Epithelial cell of esophagus (primary cell): ENCODE measurements at regions not wholly inside any gene's neighbourhood (a gene's known extent, or its start where the extent isn't known, plus 50 kb on each side); places are given as distances from the start of the nearest gene placed in this dataset.

Experiments used
- DNase-seq: peaks from one replicate; pipeline ENCODE4 v3.0.0; 2010; ENCODE audit warnings: low read depth
- H3K4me3 ChIP-seq: 2 replicates; pipeline ENCODE4 v1.5.1; 2011; ENCODE audit warnings: mild to moderate bottlenecking, low read length, control low read depth
- CTCF ChIP-seq: IDR thresholded peaks from 2 replicates; pipeline ENCODE4 v1.5.1; 2011; ENCODE audit warnings: low read depth, mild to moderate bottlenecking, low read length, control low read depth, inconsistent platforms; ENCODE audit not compliant: insufficient read depth; ENCODE audit errors: missing control alignments

- peak; percentile 83 for DNase-seq
- TF ChIP-seq CTCF: no peak
- H3K4me3 ChIP-seq: no peak overlapping the region
Observed at GRCh38 chr20:4443016-4443415, 193.9 kb upstream of the ADRA1D start.

DNA sequence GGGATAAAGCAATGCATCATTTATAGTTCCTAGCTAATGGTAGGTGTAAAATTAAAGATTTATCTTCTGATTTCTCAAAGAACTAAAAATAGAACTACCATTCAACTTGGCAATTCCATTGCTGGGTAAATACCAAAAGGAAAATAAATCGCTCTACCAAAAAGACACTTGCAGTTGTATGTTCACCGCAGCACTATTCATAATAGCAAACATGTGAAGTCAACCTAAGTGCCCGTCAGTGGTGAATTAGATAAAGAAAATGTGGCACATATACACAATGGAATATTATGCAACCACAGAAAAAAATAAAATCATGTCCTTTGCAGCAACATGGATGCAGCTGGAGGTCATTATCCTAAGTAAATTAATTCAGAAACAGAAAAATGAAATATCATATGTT lies 192.8 kb upstream of the ADRA1D start:
- DNase-seq: no peak

DNA sequence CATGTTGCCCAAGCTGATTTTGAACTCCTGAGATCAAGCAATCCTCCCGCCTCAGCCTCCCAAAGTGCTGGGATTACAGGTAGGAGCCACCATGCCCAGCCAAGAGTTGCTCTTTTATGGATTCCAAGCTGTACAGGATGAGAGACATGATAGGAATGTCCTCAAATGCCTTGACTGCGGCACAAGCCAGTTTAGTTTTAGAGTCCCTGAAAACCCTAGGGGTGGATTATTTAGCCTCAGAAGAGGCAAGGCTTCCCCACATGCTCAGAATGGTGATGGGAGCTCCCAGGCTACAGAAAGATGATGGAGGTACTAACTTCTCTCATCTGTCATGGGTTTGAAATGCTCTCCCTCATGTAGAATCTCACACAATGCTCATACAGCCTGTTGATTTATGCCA lies 192.1 kb upstream of the ADRA1D start:
- H3K4me3 ChIP-seq: no peak overlapping the region

More for the DNA sequence above, 192.8 kb upstream of the ADRA1D start:
- no peak overlapping the region for H3K4me3 ChIP-seq
- no peak for TF ChIP-seq CTCF

DNA sequence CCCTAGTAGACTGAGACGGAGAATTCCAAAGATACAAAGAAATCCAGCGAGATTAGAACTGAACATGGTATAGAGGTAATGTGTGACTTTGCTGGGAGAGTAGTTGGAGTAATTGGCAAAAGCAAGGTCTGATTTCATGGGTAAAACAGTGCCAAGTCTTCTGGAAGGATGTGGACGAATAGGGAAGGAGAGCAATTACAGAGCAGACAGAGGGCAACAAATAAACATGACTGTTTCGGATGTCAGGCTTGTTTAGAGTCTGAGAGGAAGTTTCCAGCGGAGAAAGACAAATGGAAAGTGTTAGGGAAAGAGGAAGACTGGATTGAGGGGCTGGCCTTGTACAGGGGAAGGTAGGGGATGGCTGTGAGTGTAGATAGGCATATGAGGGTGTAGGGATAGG lies 190.4 kb upstream of the ADRA1D start:
- TF ChIP-seq CTCF: no peak
- DNase-seq: no peak
- no peak overlapping the region for H3K4me3 ChIP-seq

More for the DNA sequence above, 192.1 kb upstream of the ADRA1D start:
- DNase-seq: no peak
- no peak for TF ChIP-seq CTCF

- no peak for DNase-seq
- no peak for TF ChIP-seq CTCF
- H3K4me3 ChIP-seq: no peak overlapping the region
Observed at GRCh38 chr20:4437131-4437530, 188.0 kb upstream of the ADRA1D start.

GRCh38 chr20:4435671-4436455 lies 186.8 kb upstream of the ADRA1D start:
- DNase-seq: no peak

More at GRCh38 chr20:4435671-4436455, 186.8 kb upstream of the ADRA1D start:
- no peak overlapping the region for H3K4me3 ChIP-seq
- TF ChIP-seq CTCF: no peak
